ENCODE measurements at regions not wholly inside any gene's neighbourhood (a gene's known extent, or its start where the extent isn't known, plus 50 kb on each side); places are given as distances from the start of the nearest gene placed in this dataset.

DNA sequence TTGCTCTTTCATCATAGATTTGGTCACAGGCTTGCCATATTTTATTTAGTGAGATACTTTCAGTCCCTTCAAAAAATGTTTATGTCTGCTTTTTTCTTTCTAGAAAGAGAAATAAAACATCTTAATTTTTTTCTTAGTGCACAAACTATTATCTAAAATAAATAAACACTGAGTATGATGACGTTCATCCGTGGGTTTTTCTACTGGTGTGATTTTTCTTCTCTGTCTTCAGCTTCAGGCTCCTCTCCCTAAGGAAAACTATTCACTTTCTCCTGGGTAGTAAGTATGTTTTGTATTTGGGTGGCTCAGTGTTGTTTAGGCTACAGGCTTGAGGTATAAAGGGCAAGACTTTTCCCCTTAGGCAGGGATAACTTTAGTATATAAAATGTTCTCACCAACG lies 154.7 kb downstream of the DACT1 start:
- no peak for DNase-seq (ENCODE audit: low read depth, low spot score)
- no peak overlapping the region for H3K4me3 ChIP-seq (replicated peaks in 1 of 3; ENCODE audit: insufficient read depth in 1 of 3, low read depth in 1 of 3, low read length in 3 of 3)

More for the DNA sequence above, 154.7 kb downstream of the DACT1 start:
- no peak for FAIRE-seq
- no peak overlapping the region for H2AFZ ChIP-seq (ENCODE audit: low read depth, low read length)
- H3K9me3 ChIP-seq (replicated peaks; ENCODE audit: control insufficient read depth, insufficient read depth, low read length) = no peaks in the 10 kb centered on the region
- H3K4me2 ChIP-seq (ENCODE audit: insufficient read depth, low read length) = no peak overlapping the region
- no peak overlapping the region for H3K9ac ChIP-seq (replicated peaks; ENCODE audit: extremely low read depth, insufficient read depth, low read length)
- BruUV-seq (replicated peaks) = no TSS peak
- no peak for TF ChIP-seq EZH2 (IDR thresholded peaks at IDR 0.05; ENCODE audit: borderline replicate concordance, low read depth, low read length, severe bottlenecking)
- TF ChIP-seq JUN (IDR thresholded peaks at IDR 0.05; ENCODE audit: borderline replicate concordance, insufficient read depth, insufficient read length, low read depth) = no peak
- TF ChIP-seq POLR2AphosphoS5 (IDR thresholded peaks at IDR 0.05; ENCODE audit: insufficient read depth, low read depth, low read length) = no peak
- no peak for TF ChIP-seq FOS (IDR thresholded peaks at IDR 0.05; ENCODE audit: borderline replicate concordance, insufficient read depth, low read length)
- no peak for TF ChIP-seq GATA2 (IDR thresholded peaks at IDR 0.05; ENCODE audit: insufficient read depth, insufficient read length, low read depth, low read length)
- TF ChIP-seq POLR2A (IDR thresholded peaks at IDR 0.05; ENCODE audit: low read depth, low read length) = no peak
- TF ChIP-seq, protein P1, sequence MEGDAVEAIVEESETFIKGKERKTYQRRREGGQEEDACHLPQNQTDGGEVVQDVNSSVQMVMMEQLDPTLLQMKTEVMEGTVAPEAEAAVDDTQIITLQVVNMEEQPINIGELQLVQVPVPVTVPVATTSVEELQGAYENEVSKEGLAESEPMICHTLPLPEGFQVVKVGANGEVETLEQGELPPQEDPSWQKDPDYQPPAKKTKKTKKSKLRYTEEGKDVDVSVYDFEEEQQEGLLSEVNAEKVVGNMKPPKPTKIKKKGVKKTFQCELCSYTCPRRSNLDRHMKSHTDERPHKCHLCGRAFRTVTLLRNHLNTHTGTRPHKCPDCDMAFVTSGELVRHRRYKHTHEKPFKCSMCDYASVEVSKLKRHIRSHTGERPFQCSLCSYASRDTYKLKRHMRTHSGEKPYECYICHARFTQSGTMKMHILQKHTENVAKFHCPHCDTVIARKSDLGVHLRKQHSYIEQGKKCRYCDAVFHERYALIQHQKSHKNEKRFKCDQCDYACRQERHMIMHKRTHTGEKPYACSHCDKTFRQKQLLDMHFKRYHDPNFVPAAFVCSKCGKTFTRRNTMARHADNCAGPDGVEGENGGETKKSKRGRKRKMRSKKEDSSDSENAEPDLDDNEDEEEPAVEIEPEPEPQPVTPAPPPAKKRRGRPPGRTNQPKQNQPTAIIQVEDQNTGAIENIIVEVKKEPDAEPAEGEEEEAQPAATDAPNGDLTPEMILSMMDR (IDR thresholded peaks at IDR 0.05; ENCODE audit: extremely low read depth in 1 of 2, insufficient read depth in 1 of 2, low read depth in 1 of 2, low read length in 2 of 2) = no peak
- no peak for TF ChIP-seq MYC (IDR thresholded peaks at IDR 0.05; ENCODE audit: low read depth, low read length)
- TF ChIP-seq, protein P2, sequence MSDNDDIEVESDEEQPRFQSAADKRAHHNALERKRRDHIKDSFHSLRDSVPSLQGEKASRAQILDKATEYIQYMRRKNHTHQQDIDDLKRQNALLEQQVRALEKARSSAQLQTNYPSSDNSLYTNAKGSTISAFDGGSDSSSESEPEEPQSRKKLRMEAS (IDR thresholded peaks at IDR 0.05; ENCODE audit: insufficient read depth, insufficient read length) = no peak
- H3K27ac ChIP-seq (ENCODE audit: insufficient read depth, low read depth, low read length) = no peak overlapping the region
- dilution Hi-C loops (cut with MboI; ENCODE audit: extremely low pct_ligation_motif_present, low sequenced_read_pairs) = no loop called here
- H3K9me1 ChIP-seq (replicated peaks; ENCODE audit: control insufficient read depth, extremely low read depth, insufficient read depth, low read length) = no peaks in the 10 kb centered on the region
- ChIA-PET POLR2A (no interaction called here), CTCF (no interaction called here)
- no peaks in the 10 kb centered on the region for H3K27me3 ChIP-seq (ENCODE audit: control insufficient read depth in 2 of 2, insufficient read depth in 2 of 2, low read length in 2 of 2)
- no peaks in the 10 kb centered on the region for H3K79me2 ChIP-seq (ENCODE audit: control insufficient read depth, insufficient read depth, low read length)
- H3K36me3 ChIP-seq (ENCODE audit: control insufficient read depth in 2 of 2, extremely low read depth in 1 of 2, insufficient read depth in 2 of 2, low read length in 2 of 2) = no peaks in the 10 kb centered on the region
- no peaks in the 10 kb centered on the region for H4K20me1 ChIP-seq (replicated peaks; ENCODE audit: control insufficient read depth, extremely low read depth, insufficient read depth, low read length)
- H3K4me1 ChIP-seq (ENCODE audit: control insufficient read depth, extremely low read depth, insufficient read depth, low read length) = no peaks in the 10 kb centered on the region
- intact Hi-C loops (cut with micrococcal nuclease) = no loop called here
